ENCODE measurements at regions not wholly inside any gene's neighbourhood (a gene's known extent, or its start where the extent isn't known, plus 50 kb on each side); places are given as distances from the start of the nearest gene placed in this dataset.

GRCh38 chr1:67892476-67893125 lies 59.3 kb upstream of the GNG12 start:
- Mint-ChIP-seq H3K36me3 (ENCODE audit: low read depth) (no peaks in the 10 kb centered on the region), H3K9me3 (no peaks in the 10 kb centered on the region), H3K4me3 (no peak overlapping the region), H3K4me1 (ENCODE audit: low read depth) (no peaks in the 10 kb centered on the region), H3K27me3 (peaks cover 38% of the 10 kb centered on the region), H3K27ac (no peak overlapping the region)
- ChIA-PET POLR2A (no interaction called here), CTCF (no interaction called here)
- Histone ChIP-seq H3K4me3 (ENCODE audit: low read length) (no peak overlapping the region), H3K27me3 (ENCODE audit: control insufficient read depth in 1 of 2, insufficient read depth in 2 of 2, low read length in 2 of 2) (peaks cover 2 to 3% of the 10 kb centered on the region in 2 experiments), H3K27ac (ENCODE audit: low read depth in 1 of 2, low read length in 2 of 2) (no peak overlapping the region), H3K36me3 (ENCODE audit: insufficient read depth, low read length) (no peaks in the 10 kb centered on the region), H3K4me1 (ENCODE audit: insufficient read depth, low read length) (no peaks in the 10 kb centered on the region), H3K9me3 (ENCODE audit: control insufficient read depth in 1 of 2, insufficient read depth in 1 of 2, low read length in 2 of 2) (no peaks in the 10 kb centered on the region)
- DNase-seq (no peak), ATAC-seq (ENCODE audit: poor library complexity) (no peak)
- intact Hi-C loops (cut with DNase I, micrococcal nuclease): no loop called here
- TF ChIP-seq, protein P1, sequence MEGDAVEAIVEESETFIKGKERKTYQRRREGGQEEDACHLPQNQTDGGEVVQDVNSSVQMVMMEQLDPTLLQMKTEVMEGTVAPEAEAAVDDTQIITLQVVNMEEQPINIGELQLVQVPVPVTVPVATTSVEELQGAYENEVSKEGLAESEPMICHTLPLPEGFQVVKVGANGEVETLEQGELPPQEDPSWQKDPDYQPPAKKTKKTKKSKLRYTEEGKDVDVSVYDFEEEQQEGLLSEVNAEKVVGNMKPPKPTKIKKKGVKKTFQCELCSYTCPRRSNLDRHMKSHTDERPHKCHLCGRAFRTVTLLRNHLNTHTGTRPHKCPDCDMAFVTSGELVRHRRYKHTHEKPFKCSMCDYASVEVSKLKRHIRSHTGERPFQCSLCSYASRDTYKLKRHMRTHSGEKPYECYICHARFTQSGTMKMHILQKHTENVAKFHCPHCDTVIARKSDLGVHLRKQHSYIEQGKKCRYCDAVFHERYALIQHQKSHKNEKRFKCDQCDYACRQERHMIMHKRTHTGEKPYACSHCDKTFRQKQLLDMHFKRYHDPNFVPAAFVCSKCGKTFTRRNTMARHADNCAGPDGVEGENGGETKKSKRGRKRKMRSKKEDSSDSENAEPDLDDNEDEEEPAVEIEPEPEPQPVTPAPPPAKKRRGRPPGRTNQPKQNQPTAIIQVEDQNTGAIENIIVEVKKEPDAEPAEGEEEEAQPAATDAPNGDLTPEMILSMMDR (IDR thresholded peaks at IDR 0.05): no peak

DNA sequence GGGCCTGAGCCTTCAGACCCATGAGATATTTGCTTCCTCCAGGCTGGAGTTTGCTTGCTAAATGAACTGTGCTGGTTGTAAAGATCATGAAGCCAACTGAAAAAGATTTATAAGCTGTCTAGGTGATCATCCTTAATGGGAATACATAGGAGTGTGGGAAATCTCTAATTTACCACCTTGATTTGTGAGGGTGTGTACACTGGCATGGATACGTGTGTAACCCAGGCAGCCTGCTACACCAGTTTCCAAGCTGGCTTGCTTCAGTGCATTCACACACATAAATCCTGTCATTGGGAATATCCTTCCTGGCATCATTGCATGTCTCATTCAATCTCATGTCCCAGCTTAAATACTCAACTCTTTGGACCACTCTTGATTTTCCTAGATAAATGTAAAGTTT lies 57.6 kb upstream of the GNG12 start:
- TF ChIP-seq, protein P1 (IDR thresholded peaks at IDR 0.05): no peak
- H3K27me3 Mint-ChIP-seq: peaks cover 30% of the 10 kb centered on the region
- ATAC-seq (ENCODE audit: poor library complexity): no peak
- Histone ChIP-seq H3K9me3 (ENCODE audit: control insufficient read depth in 1 of 2, insufficient read depth in 1 of 2, low read length in 2 of 2) (no peaks in the 10 kb centered on the region), H3K27ac (ENCODE audit: low read depth in 1 of 2, low read length in 2 of 2) (no peak overlapping the region), H3K36me3 (ENCODE audit: insufficient read depth, low read length) (no peaks in the 10 kb centered on the region), H3K4me3 (ENCODE audit: low read length) (no peak overlapping the region), H3K27me3 (ENCODE audit: control insufficient read depth in 1 of 2, insufficient read depth in 2 of 2, low read length in 2 of 2) (peaks cover 0 to 3% of the 10 kb centered on the region in 2 experiments), H3K4me1 (ENCODE audit: insufficient read depth, low read length) (no peaks in the 10 kb centered on the region)
- H3K9me3 Mint-ChIP-seq: no peaks in the 10 kb centered on the region
- H3K36me3 Mint-ChIP-seq (ENCODE audit: low read depth): no peaks in the 10 kb centered on the region
- no peak overlapping the region for H3K4me3 Mint-ChIP-seq
- intact Hi-C loops (cut with DNase I, micrococcal nuclease): no loop called here
- no peak for DNase-seq
- ChIA-PET POLR2A (no interaction called here), CTCF (no interaction called here)
- H3K4me1 Mint-ChIP-seq (ENCODE audit: low read depth): no peaks in the 10 kb centered on the region
- H3K27ac Mint-ChIP-seq: no peak overlapping the region

DNA sequence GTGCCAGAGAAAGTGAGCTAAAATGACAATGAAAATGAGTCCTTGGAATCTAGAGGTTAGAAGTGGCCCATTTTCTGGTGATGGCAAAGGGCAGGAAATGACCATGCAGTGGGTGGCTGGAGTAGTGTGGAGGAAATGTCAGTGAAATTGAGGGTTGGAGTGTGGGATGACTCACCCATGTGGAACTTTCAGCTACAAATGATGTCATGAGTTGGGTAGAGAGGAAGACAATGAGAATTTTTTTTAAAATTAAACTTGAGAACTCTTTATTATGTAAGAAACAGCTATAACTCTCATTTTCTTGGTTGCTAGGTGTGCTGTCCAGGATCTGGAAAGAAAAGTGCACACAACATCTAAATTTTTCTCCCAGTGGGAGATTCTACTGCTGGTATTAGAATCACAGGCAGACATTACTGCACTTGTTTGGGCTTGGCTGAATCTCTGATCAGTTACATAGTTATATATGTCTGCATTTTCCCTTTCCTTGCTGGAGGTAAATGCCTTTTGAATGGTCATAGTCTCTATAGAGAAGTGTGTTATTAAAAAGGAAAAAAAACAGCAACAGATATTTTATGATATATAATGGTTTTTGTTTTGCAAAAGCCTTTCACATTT lies 56.8 kb upstream of the GNG12 start:
- ATAC-seq (ENCODE audit: poor library complexity): no peak
- POLR2A ChIA-PET: no interaction called here
- no peak overlapping the region for H3K27ac Mint-ChIP-seq

More for the DNA sequence above, 56.8 kb upstream of the GNG12 start:
- Histone ChIP-seq H3K36me3 (ENCODE audit: insufficient read depth, low read length) (no peaks in the 10 kb centered on the region), H3K4me1 (ENCODE audit: insufficient read depth, low read length) (no peaks in the 10 kb centered on the region), H3K4me3 (ENCODE audit: low read length) (no peak overlapping the region), H3K9me3 (ENCODE audit: control insufficient read depth in 1 of 2, insufficient read depth in 1 of 2, low read length in 2 of 2) (no peaks in the 10 kb centered on the region), H3K27me3 (ENCODE audit: control insufficient read depth in 1 of 2, insufficient read depth in 2 of 2, low read length in 2 of 2) (peaks cover 0 to 3% of the 10 kb centered on the region in 2 experiments), H3K27ac (ENCODE audit: low read depth in 1 of 2, low read length in 2 of 2) (no peak overlapping the region)
- no peak overlapping the region for H3K4me3 Mint-ChIP-seq
- H3K27me3 Mint-ChIP-seq: peaks cover 30% of the 10 kb centered on the region
- CTCF ChIA-PET: no interaction called here
- intact Hi-C loops (cut with DNase I, micrococcal nuclease): no loop called here
- H3K9me3 Mint-ChIP-seq: no peaks in the 10 kb centered on the region
- H3K36me3 Mint-ChIP-seq (ENCODE audit: low read depth): no peaks in the 10 kb centered on the region
- H3K4me1 Mint-ChIP-seq (ENCODE audit: low read depth): no peaks in the 10 kb centered on the region
- TF ChIP-seq, protein P1 (IDR thresholded peaks at IDR 0.05): no peak
- DNase-seq: peak in 1 of 14 experiments; percentile 3

Measured in CD4-positive, alpha-beta T cell (primary cell).